DOHH2 (cell line): ENCODE measurements at regions not wholly inside any gene's neighbourhood (a gene's known extent, or its start where the extent isn't known, plus 50 kb on each side); places are given as distances from the start of the nearest gene placed in this dataset.

ENCODE experiments used
- H3F3A ChIP-seq: fragments of 200-600 bp; sonication (generic), shearing (Covaris generic); 2 replicates; pipeline ENCODE4 v1.6.0; 2016; ENCODE audit warnings: antibody characterized with exemption, mild to moderate bottlenecking; ENCODE audit not compliant: control insufficient read depth, insufficient read depth
- H3K27ac ChIP-seq: fragments of 200-600 bp; sonication (generic); 2 replicates; pipeline ENCODE4 v1.5.1; 2014; ENCODE audit warnings: low read depth, mild to moderate bottlenecking, low read length, moderate library complexity
- H3K27me3 ChIP-seq: fragments of 200-600 bp; sonication (generic); 2 replicates; pipeline ENCODE4 v1.6.1; 2014; ENCODE audit warnings: mild to moderate bottlenecking, low read length, mixed read lengths; ENCODE audit not compliant: control insufficient read depth
- H3K36me3 ChIP-seq: fragments of 200-600 bp; sonication (generic); 2 replicates; pipeline ENCODE4 v1.6.1; 2014; ENCODE audit warnings: mild to moderate bottlenecking, low read length, moderate library complexity, mixed read lengths; ENCODE audit not compliant: control insufficient read depth
- H3K4me1 ChIP-seq: fragments of 200-600 bp; sonication (generic); 2 replicates; pipeline ENCODE4 v1.6.1; 2014; ENCODE audit warnings: mild to moderate bottlenecking, low read length, mixed read lengths; ENCODE audit not compliant: control insufficient read depth
- H3K4me2 ChIP-seq: fragments of 200-600 bp; sonication (generic); 2 replicates; pipeline ENCODE4 v1.6.0; 2014; ENCODE audit warnings: mild to moderate bottlenecking, low read length, moderate library complexity
- H3K4me3 ChIP-seq: fragments of 200-600 bp; sonication (generic); 2 replicates; pipeline ENCODE4 v1.5.1; 2014; ENCODE audit warnings: mild to moderate bottlenecking, low read length, mixed read lengths
- H3K79me2 ChIP-seq: fragments of 200-600 bp; sonication (generic); 2 replicates; pipeline ENCODE4 v1.6.1; 2014; ENCODE audit warnings: mild to moderate bottlenecking, low read length, mixed read lengths; ENCODE audit not compliant: control insufficient read depth
- H3K9me2 ChIP-seq: fragments of 200-600 bp; sonication (generic); replicated peaks from 2 replicates; pipeline ENCODE4 v1.6.1; 2014; ENCODE audit warnings: mild to moderate bottlenecking, low read length, mixed read lengths; ENCODE audit not compliant: control insufficient read depth
- H3K9me3 ChIP-seq: fragments of 200-600 bp; sonication (generic); 2 replicates; pipeline ENCODE4 v1.6.1; 2014; ENCODE audit warnings: antibody characterized with exemption, low read length, mixed read lengths; ENCODE audit not compliant: control insufficient read depth, insufficient read depth
- H4K20me1 ChIP-seq: fragments of 200-600 bp; sonication (generic); 2 replicates; pipeline ENCODE4 v1.6.0; 2014; ENCODE audit warnings: low read depth, mild to moderate bottlenecking, antibody characterized with exemption, low read length, moderate library complexity; ENCODE audit not compliant: control insufficient read depth, insufficient read depth
- EZH2phosphoT487 ChIP-seq: fragments of 200-600 bp; sonication (generic); IDR thresholded peaks from 2 replicates; pipeline ENCODE4 v1.6.1; 2017; ENCODE audit warnings: borderline replicate concordance, mild to moderate bottlenecking, antibody characterized with exemption, low read length, moderate library complexity, mixed read lengths
- TF ChIP-seq, protein P1 (sequence below): fragments of 200-600 bp; sonication (generic); IDR thresholded peaks from one replicate; pipeline ENCODE4 v1.5.1; 2014; ENCODE audit warnings: antibody characterized with exemption, mild to moderate bottlenecking, low read depth, low read length; ENCODE audit not compliant: poor library complexity, severe bottlenecking

DNA sequence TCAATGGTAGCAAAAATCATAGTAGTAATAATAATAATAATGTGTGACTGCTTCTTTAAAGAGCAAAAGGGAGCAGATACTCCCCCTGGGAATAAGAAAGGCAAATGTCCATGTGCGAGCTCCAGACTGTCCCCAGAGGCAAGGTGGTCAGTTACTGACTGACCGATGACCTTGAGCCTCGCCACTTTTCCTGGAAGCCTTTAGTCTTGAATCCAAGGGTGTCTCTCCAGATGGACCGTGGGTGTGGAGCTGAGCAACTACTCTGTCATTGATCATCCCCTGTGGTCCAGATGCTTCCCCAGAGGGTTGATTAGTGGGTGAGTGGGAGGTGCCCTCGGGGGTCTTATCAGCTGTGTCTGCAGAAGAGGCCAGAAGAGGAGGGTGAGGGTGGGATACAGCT, 418.5 kb upstream of the TBX3 start:
- Histone ChIP-seq H3K27ac (no peak overlapping the region), H3K27me3 (no peaks in the 10 kb centered on the region), H4K20me1 (no peaks in the 10 kb centered on the region), H3K36me3 (no peaks in the 10 kb centered on the region), H3K9me3 (no peaks in the 10 kb centered on the region), H3K4me3 (no peak overlapping the region), H3K4me1 (no peaks in the 10 kb centered on the region), H3K4me2 (no peak overlapping the region), H3K79me2 (no peaks in the 10 kb centered on the region), H3F3A (no peaks in the 10 kb centered on the region), H3K9me2 (no peaks in the 10 kb centered on the region)
- no peak for TF ChIP-seq EZH2phosphoT487
- TF ChIP-seq, protein P1, sequence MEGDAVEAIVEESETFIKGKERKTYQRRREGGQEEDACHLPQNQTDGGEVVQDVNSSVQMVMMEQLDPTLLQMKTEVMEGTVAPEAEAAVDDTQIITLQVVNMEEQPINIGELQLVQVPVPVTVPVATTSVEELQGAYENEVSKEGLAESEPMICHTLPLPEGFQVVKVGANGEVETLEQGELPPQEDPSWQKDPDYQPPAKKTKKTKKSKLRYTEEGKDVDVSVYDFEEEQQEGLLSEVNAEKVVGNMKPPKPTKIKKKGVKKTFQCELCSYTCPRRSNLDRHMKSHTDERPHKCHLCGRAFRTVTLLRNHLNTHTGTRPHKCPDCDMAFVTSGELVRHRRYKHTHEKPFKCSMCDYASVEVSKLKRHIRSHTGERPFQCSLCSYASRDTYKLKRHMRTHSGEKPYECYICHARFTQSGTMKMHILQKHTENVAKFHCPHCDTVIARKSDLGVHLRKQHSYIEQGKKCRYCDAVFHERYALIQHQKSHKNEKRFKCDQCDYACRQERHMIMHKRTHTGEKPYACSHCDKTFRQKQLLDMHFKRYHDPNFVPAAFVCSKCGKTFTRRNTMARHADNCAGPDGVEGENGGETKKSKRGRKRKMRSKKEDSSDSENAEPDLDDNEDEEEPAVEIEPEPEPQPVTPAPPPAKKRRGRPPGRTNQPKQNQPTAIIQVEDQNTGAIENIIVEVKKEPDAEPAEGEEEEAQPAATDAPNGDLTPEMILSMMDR, result no peak

DNA sequence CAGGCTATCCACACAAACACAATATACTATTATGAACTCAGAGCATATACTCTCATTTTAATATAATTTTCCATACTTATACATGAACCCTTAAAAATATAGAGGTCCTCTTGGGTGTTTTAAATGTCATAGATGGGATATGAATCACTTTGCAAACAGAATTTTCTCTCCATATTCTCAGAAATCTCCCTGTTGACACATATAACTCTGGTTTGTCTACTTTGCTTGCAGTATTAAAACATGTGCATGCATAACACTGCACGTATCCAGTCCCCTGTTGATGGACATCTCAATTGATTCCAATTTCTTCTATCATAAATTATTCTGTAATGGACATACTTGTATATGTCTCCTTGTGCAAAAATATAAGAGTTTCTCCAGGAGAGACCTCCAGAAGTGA, 417.5 kb upstream of the TBX3 start:
- Histone ChIP-seq H3K27me3 (no peaks in the 10 kb centered on the region), H3K4me1 (no peaks in the 10 kb centered on the region), H3K36me3 (no peaks in the 10 kb centered on the region), H3K9me2 (no peaks in the 10 kb centered on the region), H3K79me2 (no peaks in the 10 kb centered on the region), H3F3A (no peaks in the 10 kb centered on the region), H3K4me2 (no peak overlapping the region), H3K9me3 (no peaks in the 10 kb centered on the region), H3K4me3 (no peak overlapping the region), H3K27ac (no peak overlapping the region), H4K20me1 (no peaks in the 10 kb centered on the region)
- no peak for TF ChIP-seq EZH2phosphoT487
- TF ChIP-seq, protein P1, result no peak

DNA sequence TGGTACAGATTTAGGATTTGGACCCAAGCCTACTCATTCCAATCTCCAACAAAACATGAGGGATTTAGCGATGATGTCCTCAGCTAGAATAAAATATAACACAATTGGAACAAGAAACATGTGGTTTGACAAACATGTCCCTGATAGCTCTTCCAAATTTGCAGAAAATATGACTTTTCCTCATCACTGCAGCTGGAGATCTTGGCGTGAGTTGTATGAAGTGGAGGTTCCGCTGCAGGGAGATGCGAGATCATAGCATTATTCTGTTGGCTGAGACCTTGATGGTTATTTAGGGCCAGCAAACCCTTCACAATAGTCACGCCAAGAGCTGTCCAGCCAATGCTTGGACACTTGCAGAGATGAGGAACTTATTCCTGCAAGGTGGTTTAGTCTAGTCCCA, 413.4 kb upstream of the TBX3 start:
- Histone ChIP-seq H3K9me3 (no peaks in the 10 kb centered on the region), H3K27ac (no peak overlapping the region), H3F3A (no peaks in the 10 kb centered on the region), H3K9me2 (no peaks in the 10 kb centered on the region), H3K4me3 (no peak overlapping the region), H4K20me1 (no peaks in the 10 kb centered on the region), H3K27me3 (no peaks in the 10 kb centered on the region), H3K79me2 (no peaks in the 10 kb centered on the region), H3K36me3 (no peaks in the 10 kb centered on the region), H3K4me2 (no peak overlapping the region), H3K4me1 (no peaks in the 10 kb centered on the region)
- TF ChIP-seq, protein P1, result no peak
- TF ChIP-seq EZH2phosphoT487, result no peak
